K562 (cell line): ENCODE measurements at regions not wholly inside any gene's neighbourhood (a gene's known extent, or its start where the extent isn't known, plus 50 kb on each side); places are given as distances from the start of the nearest gene placed in this dataset.

Experiments
- ATAC-seq: fragments of 200-7000 bp; cut with Tn5 transposase; 3 replicates; pipeline ENCODE4 v1.9.1; 2020; ENCODE audit warnings: moderate library complexity
- BruUV-seq: library from RNA; stranded (reverse); fragments of 400-500 nt; replicated peaks from 2 replicates; lab custom pipeline; 2021; lab: Mats Ljungman, UMichigan
- CTCF ChIA-PET: fragments of 300-600 bp; formaldehyde crosslinking; extraction: SDS; loops from one replicate; lab custom pipeline; 2021; ENCODE audit warnings: low intra/inter-chr PET ratio; lab: Yijun Ruan, JAX
- POLR2A ChIA-PET: fragments of 300-600, 350-650 bp; sonication (Branson Sonifier 250); formaldehyde crosslinking; extraction: SDS; loops from one replicate; lab custom pipeline; 2021; ENCODE audit warnings: antibody characterized with exemption, inconsistent platforms; lab: Yijun Ruan, JAX
- DNase-seq, 4 experiments: peaks; one replicate each; pipeline versions ENCODE4 v3.0.0 to v3.0.0-alpha.2; 2011 to 2018; ENCODE audit warnings: low spot score in 3 of 4, mixed read lengths in 3 of 4; ENCODE audit errors: extremely low read depth in 1 of 4
- FAIRE-seq: peaks from 2 replicates; lab custom pipeline; 2011; peaks lifted over from hg19 to GRCh38; lab: Jason Lieb, UNC
- H2AFZ ChIP-seq: 2 replicates; pipeline ENCODE4 v1.6.0; 2011; ENCODE audit warnings: low read depth, low read length, control low read depth, inconsistent platforms
- H3K27ac ChIP-seq: fragments of 200-600 bp; 3 replicates; pipeline ENCODE4 v1.8.0; 2011; ENCODE audit warnings: low read depth, mild to moderate bottlenecking, control low read depth, inconsistent platforms, low read length, moderate library complexity, mixed read lengths; ENCODE audit errors: extremely low read depth
- H3K27me3 ChIP-seq, 2 experiments: fragments of 300-600 bp in 1 of 2; 2 replicates in 1 of 2; 3 replicates in 1 of 2; pipeline versions ENCODE4 v1.6.0 to v1.8.0; 2011; ENCODE audit warnings: inconsistent platforms in 2 of 2, low read length in 2 of 2, mild to moderate bottlenecking in 1 of 2, mixed read lengths in 1 of 2, moderate library complexity in 1 of 2; ENCODE audit not compliant: control insufficient read depth in 2 of 2, insufficient read depth in 2 of 2
- H3K36me3 ChIP-seq: fragments of 300-600 bp; 3 replicates; pipeline ENCODE4 v1.8.0; 2011; ENCODE audit warnings: mild to moderate bottlenecking, low read length, inconsistent platforms; ENCODE audit not compliant: control insufficient read depth, insufficient read depth
- H3K4me1 ChIP-seq, 2 experiments: fragments of 200-600 bp in 1 of 2; replicated peaks in 1 of 2; 2 replicates in 1 of 2; 3 replicates in 1 of 2; pipeline versions ENCODE4 v1.5.1 to v1.8.0; 2011; ENCODE audit warnings: inconsistent platforms in 2 of 2, low read length in 2 of 2, mild to moderate bottlenecking in 1 of 2, mixed read lengths in 1 of 2, moderate library complexity in 1 of 2; ENCODE audit not compliant: control insufficient read depth in 2 of 2, insufficient read depth in 2 of 2
- H3K4me2 ChIP-seq: 2 replicates; pipeline ENCODE4 v1.6.1; 2011; ENCODE audit warnings: low read length, control low read depth, inconsistent platforms, mixed read lengths; ENCODE audit not compliant: insufficient read depth
- H3K4me3 ChIP-seq: fragments of 200-600 bp; sonication (generic), shearing (Covaris generic); 2 replicates; pipeline ENCODE4 v1.5.1; 2016; ENCODE audit warnings: control low read depth, inconsistent platforms
- H3K79me2 ChIP-seq: fragments of 200-600 bp; 3 replicates; pipeline ENCODE4 v1.8.0; 2011; ENCODE audit warnings: low read length, inconsistent platforms; ENCODE audit not compliant: control insufficient read depth, insufficient read depth
- H3K9ac ChIP-seq, 2 experiments: 2 replicates each; pipeline versions ENCODE4 v1.6.0 to v1.6.1; 2011; ENCODE audit warnings: low read depth in 2 of 2, low read length in 2 of 2, control low read depth in 1 of 2, inconsistent platforms in 1 of 2, mild to moderate bottlenecking in 1 of 2, mixed read lengths in 1 of 2; ENCODE audit not compliant: insufficient read depth in 1 of 2
- H3K9me1 ChIP-seq: one replicate; pipeline ENCODE4 v1.6.0; 2011; ENCODE audit warnings: inconsistent platforms, mild to moderate bottlenecking, low read length, moderate library complexity; ENCODE audit not compliant: control insufficient read depth, insufficient read depth
- H3K9me3 ChIP-seq: replicated peaks from 2 replicates; pipeline ENCODE4 v1.5.1; 2011; ENCODE audit warnings: low read depth, low read length, inconsistent platforms; ENCODE audit not compliant: control insufficient read depth, insufficient read depth
- H4K20me1 ChIP-seq: replicated peaks from 2 replicates; pipeline ENCODE4 v1.6.1; 2011; ENCODE audit warnings: low read length, inconsistent platforms, mixed read lengths; ENCODE audit not compliant: control insufficient read depth, insufficient read depth
- ARID1B ChIP-seq: fragments of 450-650 bp; IDR thresholded peaks from 2 replicates; pipeline ENCODE4 v1.6.1; 2016; ENCODE audit warnings: antibody characterized with exemption, mild to moderate bottlenecking, inconsistent platforms
- FOXA1 ChIP-seq: fragments of 450-650 bp; IDR thresholded peaks from 2 replicates; pipeline ENCODE4 v1.6.1; 2016; ENCODE audit warnings: mild to moderate bottlenecking, borderline replicate concordance
- HNRNPH1 ChIP-seq: fragments of 200-400 bp; formaldehyde crosslinking; optimal IDR thresholded peaks from 2 replicates; pipeline ENCODE3; 2017; ENCODE audit warnings: low read depth, mild to moderate bottlenecking, low read length, moderate library complexity
- PPARD ChIP-seq: fragments of 250-450 bp; sonication (Bioruptor Pico); IDR thresholded peaks from 2 replicates; pipeline ENCODE4 v1.8.0; 2022; ENCODE audit warnings: inconsistent platforms, mild to moderate bottlenecking, moderate library complexity
- RBFOX2 ChIP-seq: fragments of 200-400 bp; formaldehyde crosslinking; IDR thresholded peaks from 2 replicates; pipeline ENCODE4 v1.6.1; 2017; ENCODE audit warnings: low read depth, mild to moderate bottlenecking, low read length, moderate library complexity
- SETDB1 ChIP-seq: IDR thresholded peaks from one replicate; pipeline ENCODE4 v1.6.1; 2012; ENCODE audit warnings: low read length, control low read depth, inconsistent platforms
- SMARCA4 ChIP-seq: fragments of 450-650 bp; IDR thresholded peaks from 2 replicates; pipeline ENCODE4 v1.6.1; 2016
- TRIM24 ChIP-seq, 2 experiments: fragments of 450-650 bp; IDR thresholded peaks; 2 replicates each; pipeline ENCODE4 v1.6.1; 2016
- ZEB2 ChIP-seq: fragments of 450-650 bp; IDR thresholded peaks from 2 replicates; pipeline ENCODE4 v1.6.1; 2016
- ZNF655 ChIP-seq: fragments of 250-450 bp; sonication (Bioruptor Pico); IDR thresholded peaks from 2 replicates; pipeline ENCODE4 v1.5.0; 2021
- WGBS: fragments of 100-300 bp; shearing (Covaris generic); methylation state at CpG from one replicate; pipeline ENCODE4 v1.1.6; 2016; ENCODE audit warnings: low coverage, mixed read lengths; ENCODE audit not compliant: insufficient coverage; ENCODE audit errors: missing lambda C conversion rate; 5-methylcytosine and 5-hydroxymethylcytosine counted together
- in situ Hi-C: fragments of 300-500 bp; cut with MboI; formaldehyde crosslinking; loops from 4 replicates; pipeline ENCODE4 v1.15.0; 2018; ENCODE audit warnings: inconsistent platforms, mixed read lengths
- intact Hi-C: fragments of 100-400 bp; cut with micrococcal nuclease; formaldehyde crosslinking; loops from 2 replicates; pipeline ENCODE4 v1.14.2; 2022
- TF ChIP-seq, protein P1 (sequence below): IDR thresholded peaks from 3 replicates; pipeline ENCODE4 v1.6.1; 2011; ENCODE audit warnings: borderline replicate concordance, mild to moderate bottlenecking; ENCODE audit not compliant: insufficient read length, insufficient read depth
- TF ChIP-seq, protein P2 (sequence below): IDR thresholded peaks from 2 replicates; pipeline ENCODE4 v1.6.1; 2014; ENCODE audit warnings: antibody characterized with exemption

- ATAC-seq: no peak
- POLR2A ChIA-PET: no interaction called here
These were observed 728.5 kb upstream of the NRXN1 start for GRCh38 chr2:51760441-51760840.

DNA sequence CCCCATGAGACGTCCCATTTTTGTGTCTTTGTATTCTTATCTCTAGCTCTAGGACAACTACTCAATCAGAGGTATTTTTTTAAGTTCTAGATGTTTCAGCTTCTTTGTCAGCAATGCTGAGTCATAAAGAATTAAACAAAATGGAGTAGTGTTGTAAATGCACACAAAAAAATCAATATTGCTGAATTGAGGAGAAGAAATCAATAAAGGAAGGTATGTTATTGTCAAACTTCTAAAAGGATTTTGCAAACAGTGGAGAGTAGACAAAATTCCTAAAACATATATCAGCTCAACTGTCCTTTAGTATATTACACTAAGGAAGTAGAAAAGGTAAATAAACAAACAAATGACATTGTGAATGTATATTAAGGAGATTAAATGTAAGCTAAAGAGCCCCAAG is 726.1 kb upstream of the NRXN1 start:
- no peak overlapping the region for H3K4me2 ChIP-seq

More at GRCh38 chr2:51760441-51760840, 728.5 kb upstream of the NRXN1 start:
- Histone ChIP-seq H3K4me2 (no peak overlapping the region), H4K20me1 (no peaks in the 10 kb centered on the region), H3K4me1 (no peaks in the 10 kb centered on the region), H3K4me3 (no peak overlapping the region), H3K9me1 (no peaks in the 10 kb centered on the region), H3K27me3 (no peaks in the 10 kb centered on the region), H3K36me3 (no peaks in the 10 kb centered on the region), H3K27ac (no peak overlapping the region), H3K9ac (no peak overlapping the region), H3K79me2 (no peaks in the 10 kb centered on the region), H2AFZ (no peak overlapping the region), H3K9me3 (no peaks in the 10 kb centered on the region; the same call in 1 of the 2 replicates)
- TF ChIP-seq RBFOX2 (no peak), HNRNPH1 (no peak), PPARD (CRISPR knock-in tag) (no peak), TRIM24 (IDR thresholded peaks at IDR 0.05) (no peak), ARID1B (no peak), ZEB2 (no peak)
- FAIRE-seq (no peak), DNase-seq (no peak)
- in situ Hi-C loops (no loop called here), intact Hi-C loops (no loop called here)
- CTCF ChIA-PET: no interaction called here
- no TSS peak for BruUV-seq

More for the DNA sequence above, 726.1 kb upstream of the NRXN1 start:
- Histone ChIP-seq H3K27ac (no peak overlapping the region), H3K36me3 (no peaks in the 10 kb centered on the region), H2AFZ (no peak overlapping the region), H3K9ac (no peak overlapping the region), H3K9me3 (no peaks in the 10 kb centered on the region), H3K9me1 (no peaks in the 10 kb centered on the region), H3K4me1 (no peaks in the 10 kb centered on the region), H3K4me3 (no peak overlapping the region), H3K27me3 (no peaks in the 10 kb centered on the region), H4K20me1 (no peaks in the 10 kb centered on the region), H3K79me2 (no peaks in the 10 kb centered on the region)
- intact Hi-C loops: no loop called here
- in situ Hi-C loops: no loop called here
- BruUV-seq: no TSS peak
- ATAC-seq (no peak), FAIRE-seq (no peak), DNase-seq (no peak)
- WGBS: 0% methylated on average over 1 of the region's 1 CpG
- ChIA-PET POLR2A (no interaction called here), CTCF (interaction anchor here (0.6 kb wide), 1 partner anchor 150 kb away, joined by 3 read pairs; no protein-coding TSS in a partner anchor)
- TF ChIP-seq SETDB1 (no peak), FOXA1 (no peak), ZNF655 (CRISPR knock-in tag) (no peak), SMARCA4 (no peak)
- TF ChIP-seq, protein P1, sequence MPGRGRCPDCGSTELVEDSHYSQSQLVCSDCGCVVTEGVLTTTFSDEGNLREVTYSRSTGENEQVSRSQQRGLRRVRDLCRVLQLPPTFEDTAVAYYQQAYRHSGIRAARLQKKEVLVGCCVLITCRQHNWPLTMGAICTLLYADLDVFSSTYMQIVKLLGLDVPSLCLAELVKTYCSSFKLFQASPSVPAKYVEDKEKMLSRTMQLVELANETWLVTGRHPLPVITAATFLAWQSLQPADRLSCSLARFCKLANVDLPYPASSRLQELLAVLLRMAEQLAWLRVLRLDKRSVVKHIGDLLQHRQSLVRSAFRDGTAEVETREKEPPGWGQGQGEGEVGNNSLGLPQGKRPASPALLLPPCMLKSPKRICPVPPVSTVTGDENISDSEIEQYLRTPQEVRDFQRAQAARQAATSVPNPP: no peak
- TF ChIP-seq, protein P2, sequence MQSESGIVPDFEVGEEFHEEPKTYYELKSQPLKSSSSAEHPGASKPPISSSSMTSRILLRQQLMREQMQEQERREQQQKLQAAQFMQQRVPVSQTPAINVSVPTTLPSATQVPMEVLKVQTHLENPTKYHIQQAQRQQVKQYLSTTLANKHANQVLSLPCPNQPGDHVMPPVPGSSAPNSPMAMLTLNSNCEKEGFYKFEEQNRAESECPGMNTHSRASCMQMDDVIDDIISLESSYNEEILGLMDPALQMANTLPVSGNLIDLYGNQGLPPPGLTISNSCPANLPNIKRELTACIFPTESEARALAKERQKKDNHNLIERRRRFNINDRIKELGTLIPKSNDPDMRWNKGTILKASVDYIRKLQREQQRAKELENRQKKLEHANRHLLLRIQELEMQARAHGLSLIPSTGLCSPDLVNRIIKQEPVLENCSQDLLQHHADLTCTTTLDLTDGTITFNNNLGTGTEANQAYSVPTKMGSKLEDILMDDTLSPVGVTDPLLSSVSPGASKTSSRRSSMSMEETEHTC: no peak
